ENCODE measurements at regions not wholly inside any gene's neighbourhood (a gene's known extent, or its start where the extent isn't known, plus 50 kb on each side); places are given as distances from the start of the nearest gene placed in this dataset.

DNA sequence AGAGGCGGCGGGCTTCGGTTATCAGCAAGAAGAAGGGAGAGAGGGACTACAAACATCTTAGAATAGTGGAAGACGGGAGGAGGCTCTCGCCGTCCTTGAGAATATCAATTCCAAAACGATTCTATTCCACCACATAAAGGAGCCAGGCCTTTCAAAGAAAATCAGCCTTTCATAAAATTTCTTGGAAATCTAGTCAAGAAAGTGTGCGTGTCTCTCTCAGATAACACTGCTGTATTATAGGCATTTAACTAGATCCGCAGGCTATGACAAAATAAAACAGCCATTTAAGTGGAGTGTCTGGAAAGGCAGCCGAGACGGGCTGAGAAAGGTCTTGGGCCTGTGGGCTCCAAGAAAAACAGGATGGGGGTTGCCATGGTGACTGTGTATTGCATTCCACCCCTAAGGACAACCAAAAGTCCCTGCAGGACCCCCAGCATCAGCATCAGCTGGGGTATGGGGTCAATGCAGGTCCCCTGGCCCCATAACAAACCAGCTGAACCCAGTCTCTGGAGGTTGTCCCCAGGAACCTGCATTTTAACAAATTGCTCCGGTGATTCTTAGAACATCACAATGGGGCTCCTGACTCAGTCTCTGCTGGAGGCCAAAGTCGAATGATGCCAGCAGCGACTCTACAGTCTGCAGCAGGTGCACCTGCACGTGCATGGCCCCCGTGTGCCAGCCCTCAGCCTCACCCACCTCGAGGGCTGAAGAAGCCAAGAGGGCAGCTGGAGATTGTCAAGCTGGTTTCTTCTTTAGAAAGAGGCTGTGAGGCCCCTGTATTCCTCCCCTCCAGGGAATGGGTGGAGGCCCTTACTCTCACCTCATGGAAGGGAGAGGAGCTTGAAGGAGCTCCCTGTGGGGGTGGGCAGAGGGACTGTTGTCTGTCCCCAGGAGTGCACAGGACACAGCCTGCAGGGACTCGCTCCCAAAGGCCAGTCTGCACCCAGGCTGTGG is 287.4 kb downstream of the NPHP4 start:
- no peaks in the 10 kb centered on the region for H3K36me3 Mint-ChIP-seq
- no peak overlapping the region for H3K27ac Mint-ChIP-seq
- H3K27me3 Mint-ChIP-seq, result peaks cover 1% of the 10 kb centered on the region
- no peak overlapping the region for H3K4me3 Mint-ChIP-seq
- no peaks in the 10 kb centered on the region for H3K9me3 Mint-ChIP-seq
- no peaks in the 10 kb centered on the region for H3K4me1 Mint-ChIP-seq

DNA sequence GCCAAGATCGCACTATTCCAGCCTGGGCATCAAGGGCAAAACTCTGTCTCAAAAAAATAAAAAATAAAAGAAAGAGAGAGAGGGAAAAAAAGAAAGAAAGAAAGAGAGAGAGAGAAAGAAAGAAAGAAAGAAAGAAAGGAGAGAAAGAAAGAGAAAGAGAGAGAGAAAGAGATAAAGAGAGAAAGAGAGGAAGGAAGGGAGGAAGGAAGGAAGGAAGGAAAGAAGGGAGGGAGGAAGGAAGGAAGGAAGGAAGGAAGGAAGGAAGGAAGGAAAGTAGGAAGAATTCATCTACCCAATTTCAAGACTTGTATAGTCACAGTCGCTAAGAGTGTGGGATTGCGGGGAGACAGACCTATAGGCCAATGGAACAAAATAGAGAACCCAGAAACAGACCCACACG is 290.6 kb downstream of the NPHP4 start:
- Mint-ChIP-seq H3K27ac (no peak overlapping the region), H3K4me3 (no peak overlapping the region), H3K4me1 (no peaks in the 10 kb centered on the region), H3K27me3 (peaks cover 5% of the 10 kb centered on the region), H3K36me3 (peaks cover 1% of the 10 kb centered on the region), H3K9me3 (no peaks in the 10 kb centered on the region)

DNA sequence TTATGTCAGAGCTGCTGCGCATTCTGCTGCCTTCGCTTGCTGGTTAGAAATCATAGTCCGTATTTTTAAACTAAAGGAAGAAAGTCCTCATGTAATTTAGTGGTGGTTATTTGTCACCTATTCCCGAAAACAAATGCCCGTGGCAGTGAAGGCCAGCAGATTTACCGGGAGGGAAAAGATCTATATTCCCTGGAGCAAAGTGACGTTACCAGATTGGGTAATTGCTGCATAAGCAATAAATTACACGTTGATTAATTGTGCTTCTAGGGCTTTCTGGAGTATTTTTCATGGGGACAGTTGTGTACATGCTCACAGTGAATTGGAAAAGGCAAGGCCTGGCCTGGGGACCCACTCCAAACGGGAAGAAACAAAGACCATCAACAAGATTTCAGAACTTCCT is 298.7 kb downstream of the NPHP4 start:
- peaks cover 11% of the 10 kb centered on the region for H3K27me3 Mint-ChIP-seq
- H3K36me3 Mint-ChIP-seq, result no peaks in the 10 kb centered on the region
- H3K4me1 Mint-ChIP-seq, result no peaks in the 10 kb centered on the region
- H3K9me3 Mint-ChIP-seq, result no peaks in the 10 kb centered on the region
- H3K4me3 Mint-ChIP-seq, result no peak overlapping the region
- no peak overlapping the region for H3K27ac Mint-ChIP-seq

DNA sequence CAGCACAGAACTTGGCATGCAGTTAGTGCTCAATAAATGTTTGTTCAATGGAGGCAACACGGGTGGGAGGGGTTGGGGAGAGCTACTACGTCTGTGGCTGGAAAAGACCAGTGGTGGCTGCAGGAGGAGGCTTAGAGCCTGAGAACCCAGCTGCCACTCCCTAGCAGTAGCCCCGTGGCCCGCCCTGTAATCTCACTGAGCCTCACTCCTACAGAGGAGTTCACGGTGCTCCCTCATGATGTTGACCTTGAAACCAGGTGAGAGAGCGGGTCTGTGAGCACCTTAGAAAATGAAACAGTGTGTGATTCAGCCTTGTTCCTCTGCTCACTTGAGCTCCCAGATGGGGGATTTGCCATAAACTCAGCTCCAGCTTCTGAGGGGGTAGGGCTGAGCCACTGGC is 299.6 kb downstream of the NPHP4 start:
- no peaks in the 10 kb centered on the region for H3K9me3 Mint-ChIP-seq
- H3K27ac Mint-ChIP-seq, result no peak overlapping the region
- H3K27me3 Mint-ChIP-seq, result peaks cover 11% of the 10 kb centered on the region
- H3K36me3 Mint-ChIP-seq, result no peaks in the 10 kb centered on the region
- H3K4me3 Mint-ChIP-seq, result no peak overlapping the region
- no peaks in the 10 kb centered on the region for H3K4me1 Mint-ChIP-seq

DNA sequence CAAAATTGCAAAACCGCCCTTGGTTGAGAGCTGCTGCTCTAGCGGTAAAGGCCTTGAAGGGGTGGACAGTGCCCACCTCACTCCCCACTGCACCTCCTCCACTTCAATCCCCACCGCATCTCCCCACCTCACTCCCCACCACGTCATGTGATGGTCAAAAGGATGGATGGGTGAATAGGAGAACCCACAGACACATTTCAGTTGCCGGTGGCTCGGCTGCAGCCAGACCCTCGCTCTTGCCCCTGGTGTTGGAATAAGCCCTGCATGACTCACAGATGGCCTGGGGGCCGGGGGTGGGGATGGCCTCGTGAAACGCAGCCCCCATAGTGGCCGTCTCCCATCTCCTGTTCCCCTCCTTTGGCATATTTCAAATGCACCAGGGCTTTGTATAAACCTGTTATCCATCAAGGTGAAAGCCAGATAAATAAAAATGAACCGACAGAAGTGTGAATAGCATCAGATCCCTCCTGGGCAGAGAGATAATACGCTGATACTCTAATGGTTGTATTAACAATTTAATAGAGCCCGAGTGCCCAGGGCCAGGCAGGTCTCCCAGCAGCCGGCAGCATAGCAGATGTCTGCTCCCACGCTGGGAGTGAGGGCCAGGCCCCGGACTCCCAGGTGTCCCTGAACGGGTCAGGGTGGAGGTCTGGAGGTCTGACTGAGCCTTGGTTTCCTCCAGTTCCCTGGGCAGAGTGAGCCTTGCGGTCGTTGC is 300.3 kb downstream of the NPHP4 start:
- no peaks in the 10 kb centered on the region for H3K36me3 Mint-ChIP-seq
- H3K4me3 Mint-ChIP-seq, result no peak overlapping the region
- peaks cover 11% of the 10 kb centered on the region for H3K27me3 Mint-ChIP-seq
- no peaks in the 10 kb centered on the region for H3K9me3 Mint-ChIP-seq
- no peak overlapping the region for H3K27ac Mint-ChIP-seq
- no peaks in the 10 kb centered on the region for H3K4me1 Mint-ChIP-seq

DNA sequence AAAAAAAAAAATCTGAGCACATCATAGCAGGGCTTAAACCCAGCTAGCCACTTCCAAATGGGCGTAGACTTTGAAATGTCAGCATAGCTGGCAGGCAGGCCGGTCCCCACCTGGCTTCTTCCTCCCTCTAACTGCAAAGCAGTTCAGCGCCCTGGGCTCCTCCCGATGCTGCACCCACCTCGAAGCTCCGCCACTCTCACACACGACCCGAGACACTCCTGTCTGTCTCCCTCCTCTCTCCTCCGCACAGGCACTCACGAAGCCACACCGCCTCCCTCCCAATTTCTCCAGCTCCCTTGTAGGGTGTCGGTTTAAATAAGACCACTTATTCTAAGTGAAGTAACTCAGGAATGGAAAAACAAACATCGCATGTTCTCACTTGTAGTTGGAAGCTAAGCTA is 301.3 kb downstream of the NPHP4 start:
- H3K36me3 Mint-ChIP-seq, result no peaks in the 10 kb centered on the region
- H3K27me3 Mint-ChIP-seq, result peaks cover 9% of the 10 kb centered on the region
- H3K4me1 Mint-ChIP-seq, result no peaks in the 10 kb centered on the region
- H3K4me3 Mint-ChIP-seq, result no peak overlapping the region
- no peak overlapping the region for H3K27ac Mint-ChIP-seq
- no peaks in the 10 kb centered on the region for H3K9me3 Mint-ChIP-seq

DNA sequence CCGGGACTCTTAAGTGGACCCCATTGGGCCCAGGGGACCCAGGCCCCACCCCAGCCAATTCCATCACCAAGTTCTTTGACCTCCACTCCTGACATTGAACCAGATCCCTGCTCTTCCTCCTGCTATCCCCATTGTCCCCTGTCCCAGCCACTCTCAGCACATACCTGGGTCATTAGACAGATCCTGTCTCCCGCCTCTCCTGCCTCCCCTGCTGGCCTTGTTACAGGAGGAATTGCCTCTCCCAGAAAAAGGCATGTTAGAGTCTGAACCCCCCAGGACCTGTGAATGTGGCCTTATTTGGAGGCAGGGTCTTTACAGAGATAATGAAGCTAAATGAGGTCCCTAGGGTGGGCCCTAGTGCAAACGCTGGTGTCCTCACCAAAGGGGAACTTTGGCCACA is 301.9 kb downstream of the NPHP4 start:
- no peak overlapping the region for H3K4me3 Mint-ChIP-seq
- no peak overlapping the region for H3K27ac Mint-ChIP-seq
- no peaks in the 10 kb centered on the region for H3K36me3 Mint-ChIP-seq
- no peaks in the 10 kb centered on the region for H3K4me1 Mint-ChIP-seq
- no peaks in the 10 kb centered on the region for H3K9me3 Mint-ChIP-seq
- peaks cover 5% of the 10 kb centered on the region for H3K27me3 Mint-ChIP-seq

DNA sequence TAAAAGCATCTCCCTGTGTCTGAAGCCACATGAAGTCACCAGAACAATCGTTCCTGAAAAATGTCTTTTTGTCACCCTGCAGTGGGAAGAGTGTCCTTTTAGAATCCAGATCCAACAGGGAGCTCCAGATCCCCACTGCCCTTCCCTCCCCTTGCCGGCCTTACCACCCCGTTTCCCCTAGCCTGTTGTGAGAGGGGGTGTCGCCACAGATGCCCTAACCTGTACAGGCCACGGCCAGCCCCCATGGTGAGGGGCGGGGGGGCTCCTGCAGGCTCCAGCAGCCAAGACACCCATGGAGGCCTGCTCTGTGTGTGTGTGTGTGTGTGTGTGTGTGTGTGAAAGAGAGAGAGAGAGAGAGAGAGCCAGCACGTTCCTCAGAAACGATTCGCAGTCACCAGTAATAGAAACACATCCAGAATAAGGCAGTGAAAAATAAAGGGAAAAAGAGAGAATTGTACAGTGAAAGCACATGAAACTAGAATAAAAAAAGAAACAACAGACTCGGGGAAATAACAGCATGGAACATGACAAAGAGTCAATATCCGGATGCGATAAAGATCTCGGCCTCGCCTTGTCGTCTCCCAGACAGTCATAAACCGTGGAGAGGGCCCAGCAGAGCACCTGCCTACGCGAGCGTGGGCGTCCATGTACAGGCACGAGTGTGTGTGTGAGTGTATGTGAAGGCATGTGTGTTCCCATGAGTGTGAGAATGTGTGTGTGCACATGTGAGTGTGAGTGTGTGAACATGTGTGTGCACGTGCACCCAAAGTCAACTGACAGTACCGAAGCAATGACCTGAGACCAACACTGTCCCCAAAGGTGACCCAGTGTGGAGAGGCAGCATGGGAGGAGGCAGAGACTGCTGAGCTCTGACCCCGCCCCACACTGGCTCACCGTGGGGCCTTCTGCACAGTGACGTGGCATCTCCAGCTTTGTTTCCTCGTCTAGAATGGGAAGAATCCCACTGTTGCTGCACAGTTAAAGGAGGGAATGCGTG is 303.8 kb downstream of the NPHP4 start:
- Mint-ChIP-seq H3K36me3 (no peaks in the 10 kb centered on the region), H3K4me3 (no peak overlapping the region), H3K27me3 (peaks cover 7% of the 10 kb centered on the region), H3K9me3 (no peaks in the 10 kb centered on the region), H3K4me1 (no peaks in the 10 kb centered on the region), H3K27ac (no peak overlapping the region)

DNA sequence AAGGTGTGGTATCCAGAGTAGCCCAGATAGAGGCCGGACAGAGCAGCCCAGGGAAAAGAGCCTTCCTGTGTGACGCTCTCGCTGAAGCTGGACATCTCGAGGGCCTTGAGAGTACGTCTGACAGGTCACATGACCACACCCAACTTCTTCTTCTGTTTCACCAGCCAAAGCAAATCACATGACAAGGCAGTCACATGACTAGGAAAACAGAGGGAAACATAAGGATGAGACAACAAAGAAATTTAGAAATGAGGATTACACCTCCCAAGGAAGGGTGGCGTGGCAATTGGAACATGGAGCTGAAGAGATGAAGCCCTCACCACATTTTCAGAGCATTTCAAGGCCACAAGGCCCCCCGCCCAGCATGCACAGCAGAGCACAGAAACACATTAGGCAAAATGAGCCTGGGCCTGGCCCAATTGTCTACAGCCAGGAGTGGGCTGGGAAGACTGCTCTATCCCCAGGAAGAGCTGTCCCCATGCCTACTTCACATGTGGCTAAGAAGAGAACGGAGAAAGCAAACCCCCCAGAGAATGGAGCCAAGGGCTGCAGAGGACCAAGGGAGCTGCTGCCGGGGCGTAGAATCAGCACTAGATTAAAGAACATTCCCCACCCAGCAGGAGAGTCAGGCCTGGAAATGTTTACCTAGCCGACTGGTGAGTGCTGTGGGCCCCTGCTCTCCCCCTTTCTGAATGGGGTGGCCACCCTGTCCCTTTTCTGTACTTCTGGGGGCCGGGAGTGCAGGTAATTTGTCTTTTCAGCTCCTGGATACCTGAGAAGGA is 305.1 kb downstream of the NPHP4 start:
- Mint-ChIP-seq H3K9me3 (no peaks in the 10 kb centered on the region), H3K36me3 (no peaks in the 10 kb centered on the region), H3K4me3 (no peak overlapping the region), H3K4me1 (no peaks in the 10 kb centered on the region), H3K27me3 (peaks cover 7% of the 10 kb centered on the region), H3K27ac (no peak overlapping the region)

DNA sequence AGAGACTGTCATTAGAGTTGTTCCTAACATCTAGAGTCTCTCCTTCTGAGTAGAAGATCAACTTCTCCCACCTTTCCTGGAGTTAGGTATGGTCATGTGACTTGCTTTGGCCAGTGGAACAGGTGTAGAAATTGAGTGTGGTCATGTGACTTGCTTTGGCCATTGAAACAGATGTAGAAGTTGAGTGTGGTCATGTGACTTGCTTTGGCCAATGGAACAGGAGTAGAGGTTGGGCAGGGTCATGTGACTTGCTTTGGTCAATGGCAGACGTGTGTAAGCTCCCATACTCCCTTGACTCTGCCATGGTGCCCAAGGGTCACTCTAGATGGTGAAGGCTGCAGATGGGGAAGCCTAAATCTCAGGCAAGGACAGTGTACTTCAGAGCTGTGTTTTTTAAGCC is 306.0 kb downstream of the NPHP4 start:
- no peak overlapping the region for H3K4me3 Mint-ChIP-seq
- H3K27me3 Mint-ChIP-seq, result peaks cover 7% of the 10 kb centered on the region
- no peaks in the 10 kb centered on the region for H3K4me1 Mint-ChIP-seq
- no peak overlapping the region for H3K27ac Mint-ChIP-seq
- no peaks in the 10 kb centered on the region for H3K36me3 Mint-ChIP-seq
- no peaks in the 10 kb centered on the region for H3K9me3 Mint-ChIP-seq

DNA sequence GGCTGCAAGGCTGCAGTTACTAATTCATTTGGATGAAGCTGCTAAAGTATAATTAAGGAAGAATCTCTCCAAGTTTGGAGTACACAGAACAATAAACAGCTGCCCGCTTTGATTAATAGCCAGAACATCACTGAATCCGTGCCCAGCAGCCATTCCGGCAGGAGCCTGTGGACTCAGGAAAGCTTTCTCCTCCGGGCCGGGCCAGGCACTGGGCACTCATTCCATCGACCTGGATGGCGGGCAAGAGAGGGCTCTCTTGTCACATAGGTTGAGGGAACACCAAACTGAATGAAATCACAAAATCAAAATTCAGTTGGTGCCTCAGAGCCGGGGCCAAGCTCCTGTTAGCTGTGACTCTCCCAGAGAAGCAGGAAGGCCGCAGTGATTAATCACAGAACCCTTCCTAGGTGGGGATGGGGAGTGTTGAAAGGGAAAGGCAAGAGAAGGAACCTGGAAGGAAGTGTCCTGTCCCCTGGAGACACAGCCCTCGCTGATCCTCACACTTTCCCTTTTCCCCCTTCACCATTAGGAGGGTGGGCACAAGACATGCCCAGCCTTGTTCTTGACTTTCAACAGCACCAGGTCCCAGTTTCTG is 306.7 kb downstream of the NPHP4 start:
- H3K27me3 Mint-ChIP-seq, result peaks cover 5% of the 10 kb centered on the region
- no peak overlapping the region for H3K27ac Mint-ChIP-seq
- no peak overlapping the region for H3K4me3 Mint-ChIP-seq
- H3K36me3 Mint-ChIP-seq, result no peaks in the 10 kb centered on the region
- no peaks in the 10 kb centered on the region for H3K4me1 Mint-ChIP-seq
- no peaks in the 10 kb centered on the region for H3K9me3 Mint-ChIP-seq

DNA sequence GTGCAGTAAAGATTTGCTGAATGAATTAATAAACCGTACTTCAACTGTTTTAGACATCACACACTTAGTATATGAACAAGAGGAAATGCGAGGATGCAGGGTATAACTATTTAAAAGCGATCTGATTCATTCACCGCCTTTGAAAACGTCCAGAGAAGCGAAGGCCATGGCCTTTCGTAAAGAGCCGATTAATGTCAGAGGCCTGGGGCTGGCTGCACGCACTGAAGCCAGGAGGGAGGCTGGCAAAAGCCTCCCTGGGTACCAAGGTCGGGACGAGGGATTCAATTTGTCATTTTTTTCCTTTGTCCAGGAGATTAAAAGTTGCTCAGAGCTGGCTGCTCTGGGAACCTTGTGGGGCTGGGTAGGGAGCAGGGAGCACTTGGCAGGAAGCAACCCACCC is 307.4 kb downstream of the NPHP4 start:
- Mint-ChIP-seq H3K4me3 (no peak overlapping the region), H3K27ac (no peak overlapping the region), H3K4me1 (no peaks in the 10 kb centered on the region), H3K27me3 (peaks cover 2% of the 10 kb centered on the region), H3K36me3 (no peaks in the 10 kb centered on the region), H3K9me3 (no peaks in the 10 kb centered on the region)

DNA sequence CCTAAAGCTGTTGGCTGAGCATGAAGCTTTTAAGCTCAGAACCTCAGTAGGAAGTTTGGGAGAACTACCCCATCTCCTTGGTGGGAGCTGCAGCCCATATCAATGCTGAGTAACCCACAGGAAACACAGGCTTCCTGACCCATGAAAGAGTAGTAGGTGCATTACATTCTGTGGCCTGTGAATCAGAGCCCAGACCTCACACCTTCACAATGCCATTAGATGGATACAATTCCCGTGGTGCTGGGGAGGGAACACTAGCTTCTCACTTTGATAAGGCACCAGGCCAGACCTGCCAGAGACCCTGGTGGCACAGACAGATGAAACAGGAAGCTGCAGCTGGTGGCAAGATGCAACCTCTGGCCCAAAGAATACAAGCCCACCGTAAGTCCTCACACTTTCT is 308.8 kb downstream of the NPHP4 start:
- no peak overlapping the region for H3K27ac Mint-ChIP-seq

DNA sequence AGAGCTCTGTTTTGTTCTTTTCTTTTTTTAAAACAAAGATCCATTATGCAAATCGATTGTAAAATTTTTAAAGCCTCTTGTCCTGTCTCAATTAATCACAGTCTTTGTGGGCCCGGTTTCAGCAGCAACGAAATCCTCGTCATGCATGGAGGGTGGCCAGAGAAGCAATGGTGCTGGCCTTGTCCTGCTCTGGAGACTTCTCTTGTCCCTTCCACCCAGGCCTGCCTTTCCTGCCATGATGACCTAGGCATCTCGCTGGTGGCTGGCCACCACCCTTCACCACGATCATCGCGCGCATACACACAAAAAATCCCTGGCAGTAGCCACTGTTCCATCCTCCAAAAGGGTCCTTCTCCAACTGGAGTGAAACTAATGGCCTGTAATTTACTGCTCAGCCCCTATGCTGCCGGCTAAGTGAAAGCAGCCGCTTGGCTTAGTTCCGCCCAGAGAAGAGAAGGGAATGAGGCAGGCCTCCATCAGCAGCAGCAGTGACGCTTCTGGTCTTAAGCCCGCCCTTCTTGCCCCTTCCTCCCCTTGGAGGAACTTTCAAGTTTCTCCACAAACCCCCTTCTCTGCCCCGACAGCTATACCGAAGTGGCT is 309.5 kb downstream of the NPHP4 start:
- Mint-ChIP-seq H3K27me3 (peaks cover 2% of the 10 kb centered on the region), H3K4me1 (no peaks in the 10 kb centered on the region), H3K4me3 (no peak overlapping the region), H3K36me3 (no peaks in the 10 kb centered on the region), H3K9me3 (no peaks in the 10 kb centered on the region), H3K27ac (no peak overlapping the region)

More for the DNA sequence above, 308.8 kb downstream of the NPHP4 start:
- no peaks in the 10 kb centered on the region for H3K9me3 Mint-ChIP-seq
- H3K27me3 Mint-ChIP-seq, result peaks cover 2% of the 10 kb centered on the region
- H3K4me1 Mint-ChIP-seq, result no peaks in the 10 kb centered on the region
- no peak overlapping the region for H3K4me3 Mint-ChIP-seq
- no peaks in the 10 kb centered on the region for H3K36me3 Mint-ChIP-seq

Measured in activated naive CD4-positive, alpha-beta T cell treated with anti-CD3 and anti-CD28 coated beads, Interleukin-2, amount 50 U/mL, for 24 hours (primary cell).